Mesothelial cell of epicardium (in vitro differentiated cells): ENCODE measurements at regions not wholly inside any gene's neighbourhood (a gene's known extent, or its start where the extent isn't known, plus 50 kb on each side); places are given as distances from the start of the nearest gene placed in this dataset.
"Not testable (repeated sequence)": the region's sequence is repeated elsewhere in the genome, so short reads cannot be mapped to it uniquely, and the experiment has no call there.

Experiments
- DNase-seq, 2 experiments: peaks; one replicate each; pipeline ENCODE4 v3.0.0; 2021; ENCODE audit warnings: low spot score in 2 of 2; ENCODE audit not compliant: unreplicated experiment in 2 of 2
- H3K27ac Mint-ChIP-seq: 2 replicates; pipeline ENCODE4 v1.8.0; 2021; ENCODE audit warnings: mixed read lengths
- H3K27me3 Mint-ChIP-seq: 2 replicates; pipeline ENCODE4 v1.8.0; 2021; ENCODE audit warnings: low read depth, mixed read lengths
- H3K36me3 Mint-ChIP-seq: 2 replicates; pipeline ENCODE4 v1.8.0; 2021; ENCODE audit warnings: mixed read lengths
- H3K4me1 Mint-ChIP-seq: 2 replicates; pipeline ENCODE4 v1.8.0; 2021; ENCODE audit warnings: mixed read lengths
- H3K4me3 Mint-ChIP-seq: 2 replicates; pipeline ENCODE4 v1.8.0; 2021; ENCODE audit warnings: mild to moderate bottlenecking, moderate library complexity, mixed read lengths
- H3K9me3 Mint-ChIP-seq: 2 replicates; pipeline ENCODE4 v1.8.0; 2021; ENCODE audit warnings: mixed read lengths
- TF ChIP-seq, protein P1 (sequence below): fragments of 200-600 bp; sonication (generic); IDR thresholded peaks from one replicate; pipeline ENCODE4 v1.5.0; 2021; ENCODE audit warnings: antibody characterized with exemption; ENCODE audit not compliant: unreplicated experiment

DNA sequence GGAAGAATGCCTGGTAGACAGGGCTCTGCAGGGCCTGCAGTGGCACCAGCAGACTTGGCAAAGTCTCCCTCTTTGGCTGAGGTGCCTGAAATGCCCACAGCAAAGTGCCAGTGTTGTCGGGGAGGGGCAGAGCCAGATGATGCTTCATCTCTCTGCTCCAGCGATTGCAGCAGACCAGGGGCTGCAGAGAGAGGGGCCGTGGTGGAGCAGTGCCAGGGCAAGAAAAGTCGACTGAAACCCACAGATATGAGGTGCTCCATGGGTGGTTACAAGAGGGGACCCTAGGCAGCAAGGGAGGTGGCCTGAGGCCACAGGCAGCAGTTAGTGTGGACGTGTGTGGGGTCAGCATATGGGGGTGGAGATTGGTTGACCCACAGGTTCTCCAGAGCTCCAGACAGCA is 123.5 kb upstream of the SHH start:
- Mint-ChIP-seq H3K9me3 (peaks cover 35% of the 10 kb centered on the region), H3K27ac (no peak overlapping the region), H3K4me3 (no peak overlapping the region), H3K36me3 (no peaks in the 10 kb centered on the region), H3K27me3 (peaks cover 3% of the 10 kb centered on the region), H3K4me1 (no peaks in the 10 kb centered on the region)
- no peak for DNase-seq
- TF ChIP-seq, protein P1, sequence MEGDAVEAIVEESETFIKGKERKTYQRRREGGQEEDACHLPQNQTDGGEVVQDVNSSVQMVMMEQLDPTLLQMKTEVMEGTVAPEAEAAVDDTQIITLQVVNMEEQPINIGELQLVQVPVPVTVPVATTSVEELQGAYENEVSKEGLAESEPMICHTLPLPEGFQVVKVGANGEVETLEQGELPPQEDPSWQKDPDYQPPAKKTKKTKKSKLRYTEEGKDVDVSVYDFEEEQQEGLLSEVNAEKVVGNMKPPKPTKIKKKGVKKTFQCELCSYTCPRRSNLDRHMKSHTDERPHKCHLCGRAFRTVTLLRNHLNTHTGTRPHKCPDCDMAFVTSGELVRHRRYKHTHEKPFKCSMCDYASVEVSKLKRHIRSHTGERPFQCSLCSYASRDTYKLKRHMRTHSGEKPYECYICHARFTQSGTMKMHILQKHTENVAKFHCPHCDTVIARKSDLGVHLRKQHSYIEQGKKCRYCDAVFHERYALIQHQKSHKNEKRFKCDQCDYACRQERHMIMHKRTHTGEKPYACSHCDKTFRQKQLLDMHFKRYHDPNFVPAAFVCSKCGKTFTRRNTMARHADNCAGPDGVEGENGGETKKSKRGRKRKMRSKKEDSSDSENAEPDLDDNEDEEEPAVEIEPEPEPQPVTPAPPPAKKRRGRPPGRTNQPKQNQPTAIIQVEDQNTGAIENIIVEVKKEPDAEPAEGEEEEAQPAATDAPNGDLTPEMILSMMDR, result no peak

DNA sequence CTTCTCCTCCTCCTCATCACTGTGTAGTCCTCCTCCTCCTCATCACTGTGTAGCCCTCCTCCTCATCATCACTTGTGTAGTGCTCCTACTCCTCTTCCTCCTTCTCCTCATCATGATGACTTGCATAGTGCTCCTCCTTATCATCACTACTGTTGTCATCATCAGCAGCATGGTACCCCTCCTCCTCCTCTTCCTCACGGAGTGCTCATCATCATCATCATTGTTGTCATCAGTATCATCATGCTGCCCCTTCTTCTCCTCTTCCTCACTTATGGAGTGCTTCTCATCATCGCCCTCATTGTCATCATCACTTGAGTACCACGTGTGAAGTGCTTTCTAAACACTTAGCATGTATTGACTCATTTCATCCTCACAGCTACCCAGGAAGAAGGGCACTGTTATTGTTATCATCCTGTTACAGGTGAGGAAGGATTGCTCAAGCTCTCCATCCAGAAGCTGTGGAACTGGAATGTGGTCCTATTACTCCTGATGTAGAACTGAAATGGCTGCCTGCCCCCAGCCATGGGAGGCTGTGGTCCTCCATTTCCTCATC is 122.8 kb upstream of the SHH start:
- no peak overlapping the region for H3K4me3 Mint-ChIP-seq
- H3K36me3 Mint-ChIP-seq, result no peaks in the 10 kb centered on the region
- peaks cover 3% of the 10 kb centered on the region for H3K27me3 Mint-ChIP-seq
- H3K4me1 Mint-ChIP-seq, result no peaks in the 10 kb centered on the region
- peaks cover 31% of the 10 kb centered on the region for H3K9me3 Mint-ChIP-seq
- TF ChIP-seq, protein P1, result no peak
- no peak overlapping the region for H3K27ac Mint-ChIP-seq
- DNase-seq, result no peak

DNA sequence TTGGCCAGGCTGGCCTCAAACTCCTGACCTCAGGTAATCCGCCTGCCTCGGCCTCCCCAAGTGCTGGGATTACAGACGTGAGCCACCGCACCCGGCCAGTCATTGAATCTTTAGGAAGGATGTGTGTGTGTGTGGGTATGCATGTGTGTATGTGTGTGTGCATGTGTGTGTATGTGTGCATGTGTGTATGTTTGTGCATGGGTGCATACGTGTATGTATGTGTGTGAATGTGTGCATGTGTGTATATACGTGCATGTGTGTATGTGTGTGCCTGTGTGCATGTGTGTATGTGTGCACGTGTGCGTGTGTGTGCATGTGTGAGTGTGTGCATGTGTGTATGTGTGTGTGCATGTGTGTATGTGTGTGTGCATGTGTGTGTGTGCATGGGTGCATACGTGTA is 120.1 kb upstream of the SHH start:
- not testable (repeated sequence) for H3K36me3 Mint-ChIP-seq, H3K4me3 Mint-ChIP-seq, H3K9me3 Mint-ChIP-seq, H3K4me1 Mint-ChIP-seq, DNase-seq, H3K27me3 Mint-ChIP-seq, H3K27ac Mint-ChIP-seq

DNA sequence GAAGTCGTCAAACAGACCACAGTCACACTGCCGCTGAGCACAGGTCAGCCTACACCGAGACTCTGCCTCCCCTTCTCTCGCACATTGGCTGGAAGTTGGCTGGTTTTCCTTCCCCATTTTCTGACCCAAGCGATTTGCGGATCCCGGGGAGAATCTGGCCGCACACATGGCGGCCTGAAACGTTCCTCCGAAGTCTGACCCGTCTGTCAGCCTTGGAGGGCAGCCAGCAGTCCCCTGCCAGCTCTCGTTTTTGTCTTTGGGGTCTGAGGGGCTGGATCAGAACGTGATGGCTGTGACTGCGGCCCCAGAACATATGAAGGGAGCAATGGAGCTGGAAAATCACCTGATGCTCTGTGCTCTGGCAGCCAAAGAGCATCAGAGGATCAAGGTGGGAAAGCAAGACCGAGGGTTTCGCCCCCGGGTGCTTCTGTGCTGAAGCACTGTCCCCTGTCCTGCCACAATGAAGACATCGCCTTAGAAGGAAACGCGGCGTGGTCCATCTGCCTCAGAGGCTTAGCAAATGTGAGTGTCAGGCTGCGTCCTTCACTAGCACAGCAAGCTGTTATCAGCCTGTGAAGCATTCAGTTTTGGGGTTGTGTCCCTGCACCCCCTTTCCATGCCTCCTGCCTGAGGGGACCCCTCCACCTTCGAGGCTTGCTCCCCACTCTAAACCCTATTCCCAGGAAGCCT is 119.3 kb upstream of the SHH start:
- H3K27ac Mint-ChIP-seq, result no peak overlapping the region
- peaks cover 10% of the 10 kb centered on the region for H3K27me3 Mint-ChIP-seq
- TF ChIP-seq, protein P1, result no peak
- DNase-seq, result no peak
- peaks cover 6% of the 10 kb centered on the region for H3K9me3 Mint-ChIP-seq
- H3K4me3 Mint-ChIP-seq, result no peak overlapping the region
- no peaks in the 10 kb centered on the region for H3K36me3 Mint-ChIP-seq
- no peaks in the 10 kb centered on the region for H3K4me1 Mint-ChIP-seq

DNA sequence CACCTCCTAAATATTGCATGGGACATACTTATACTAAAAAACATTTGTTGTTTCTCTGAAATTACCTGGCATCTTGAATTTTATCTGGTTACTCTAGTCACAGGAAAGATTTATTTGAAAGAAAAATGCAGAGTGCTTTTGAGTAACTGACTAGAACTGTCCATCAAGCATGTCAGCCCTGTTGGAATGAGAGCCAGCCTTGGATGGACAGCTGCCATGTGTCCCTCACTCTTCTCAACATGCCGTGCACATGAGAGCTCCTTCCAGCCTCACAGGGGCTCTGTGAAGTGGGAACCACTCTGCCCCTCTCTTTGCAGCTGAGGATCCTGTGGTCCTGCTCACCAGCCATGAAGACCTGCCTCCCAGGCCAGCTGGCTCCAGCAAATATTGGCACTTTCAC is 118.3 kb upstream of the SHH start:
- TF ChIP-seq, protein P1, result no peak
- Mint-ChIP-seq H3K27ac (no peak overlapping the region), H3K4me1 (no peaks in the 10 kb centered on the region), H3K27me3 (peaks cover 10% of the 10 kb centered on the region), H3K36me3 (no peaks in the 10 kb centered on the region), H3K9me3 (peaks cover 6% of the 10 kb centered on the region), H3K4me3 (no peak overlapping the region)
- no peak for DNase-seq

DNA sequence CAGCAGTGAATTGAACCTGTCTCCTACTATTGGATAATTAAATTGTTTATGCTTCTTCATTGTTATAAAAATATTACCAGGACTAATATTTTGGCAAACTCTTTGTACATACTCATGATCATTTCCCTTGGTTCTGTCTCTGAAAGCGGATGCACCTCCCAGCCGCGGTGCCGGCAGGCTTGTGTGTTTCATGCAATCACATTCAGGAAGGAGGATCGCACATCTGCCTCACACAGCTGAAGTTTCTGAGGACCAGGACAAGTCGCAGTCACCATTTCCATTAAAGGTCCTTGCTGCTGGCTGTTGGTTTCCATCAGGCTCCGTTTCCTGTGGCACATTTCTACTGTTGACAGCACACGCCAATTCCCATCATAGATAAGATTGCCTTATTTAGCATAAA is 117.8 kb upstream of the SHH start:
- Mint-ChIP-seq H3K27ac (no peak overlapping the region), H3K4me1 (no peaks in the 10 kb centered on the region), H3K36me3 (no peaks in the 10 kb centered on the region), H3K4me3 (no peak overlapping the region), H3K9me3 (peaks cover 4% of the 10 kb centered on the region), H3K27me3 (peaks cover 10% of the 10 kb centered on the region)
- DNase-seq, result no peak
- TF ChIP-seq, protein P1, result no peak
